ENCODE measurements at regions not wholly inside any gene's neighbourhood (a gene's known extent, or its start where the extent isn't known, plus 50 kb on each side); places are given as distances from the start of the nearest gene placed in this dataset.

GRCh38 chr3:31370681-31371080, 162.0 kb upstream of the STT3B start:
- no peak overlapping the region for H3K4me3 ChIP-seq (ENCODE audit: low read length)
- peak; percentile 5 for DNase-seq (ENCODE audit: low read depth)
- TF ChIP-seq, protein P1, sequence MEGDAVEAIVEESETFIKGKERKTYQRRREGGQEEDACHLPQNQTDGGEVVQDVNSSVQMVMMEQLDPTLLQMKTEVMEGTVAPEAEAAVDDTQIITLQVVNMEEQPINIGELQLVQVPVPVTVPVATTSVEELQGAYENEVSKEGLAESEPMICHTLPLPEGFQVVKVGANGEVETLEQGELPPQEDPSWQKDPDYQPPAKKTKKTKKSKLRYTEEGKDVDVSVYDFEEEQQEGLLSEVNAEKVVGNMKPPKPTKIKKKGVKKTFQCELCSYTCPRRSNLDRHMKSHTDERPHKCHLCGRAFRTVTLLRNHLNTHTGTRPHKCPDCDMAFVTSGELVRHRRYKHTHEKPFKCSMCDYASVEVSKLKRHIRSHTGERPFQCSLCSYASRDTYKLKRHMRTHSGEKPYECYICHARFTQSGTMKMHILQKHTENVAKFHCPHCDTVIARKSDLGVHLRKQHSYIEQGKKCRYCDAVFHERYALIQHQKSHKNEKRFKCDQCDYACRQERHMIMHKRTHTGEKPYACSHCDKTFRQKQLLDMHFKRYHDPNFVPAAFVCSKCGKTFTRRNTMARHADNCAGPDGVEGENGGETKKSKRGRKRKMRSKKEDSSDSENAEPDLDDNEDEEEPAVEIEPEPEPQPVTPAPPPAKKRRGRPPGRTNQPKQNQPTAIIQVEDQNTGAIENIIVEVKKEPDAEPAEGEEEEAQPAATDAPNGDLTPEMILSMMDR (IDR thresholded peaks at IDR 0.05; ENCODE audit: insufficient read depth, low read depth, low read length, missing control alignments), result no peak

- H3K4me3 ChIP-seq (ENCODE audit: low read length), result no peak overlapping the region
- TF ChIP-seq, protein P1 (IDR thresholded peaks at IDR 0.05; ENCODE audit: insufficient read depth, low read depth, low read length, missing control alignments), result no peak
- no peak for DNase-seq (ENCODE audit: low read depth)
These were observed 161.1 kb upstream of the STT3B start for GRCh38 chr3:31371484-31372177.

DNA sequence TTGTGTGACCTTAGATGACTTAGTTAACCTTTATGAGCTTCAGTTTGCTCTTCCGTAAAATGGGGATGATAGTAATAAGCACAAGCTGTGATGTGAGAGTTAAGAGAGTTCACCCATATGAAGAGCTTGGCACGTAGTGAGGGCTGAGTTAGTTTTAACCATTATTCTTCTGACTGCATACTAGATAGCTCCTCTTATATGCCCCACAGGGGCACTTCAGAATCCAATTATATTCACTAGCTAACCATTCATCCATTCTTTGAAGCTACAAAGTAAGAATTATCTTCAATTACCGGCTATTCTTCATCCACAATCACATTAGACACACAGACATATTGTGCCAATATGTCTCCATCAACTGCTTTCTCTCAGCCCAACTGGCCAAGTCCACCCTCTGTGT, 159.0 kb upstream of the STT3B start:
- TF ChIP-seq, protein P1 (IDR thresholded peaks at IDR 0.05; ENCODE audit: insufficient read depth, low read depth, low read length, missing control alignments), result no peak
- no peak overlapping the region for H3K4me3 ChIP-seq (ENCODE audit: low read length)
- DNase-seq (ENCODE audit: low read depth), result no peak

GRCh38 chr3:31377045-31377642, 155.6 kb upstream of the STT3B start:
- DNase-seq (ENCODE audit: low read depth), result peak; percentile 97
- no peak overlapping the region for H3K4me3 ChIP-seq (ENCODE audit: low read length)
- TF ChIP-seq, protein P1 (IDR thresholded peaks at IDR 0.05; ENCODE audit: insufficient read depth, low read depth, low read length, missing control alignments), result no peak

- TF ChIP-seq, protein P1 (IDR thresholded peaks at IDR 0.05; ENCODE audit: insufficient read depth, low read depth, low read length, missing control alignments), result no peak
- no peak overlapping the region for H3K4me3 ChIP-seq (ENCODE audit: low read length)
- DNase-seq (ENCODE audit: low read depth), result no peak
These were observed 154.5 kb upstream of the STT3B start for GRCh38 chr3:31378231-31378630.

GRCh38 chr3:31379598-31379997, 153.1 kb upstream of the STT3B start:
- no peak for DNase-seq (ENCODE audit: low read depth)
- TF ChIP-seq, protein P1 (IDR thresholded peaks at IDR 0.05; ENCODE audit: insufficient read depth, low read depth, low read length, missing control alignments), result no peak
- no peak overlapping the region for H3K4me3 ChIP-seq (ENCODE audit: low read length)

DNA sequence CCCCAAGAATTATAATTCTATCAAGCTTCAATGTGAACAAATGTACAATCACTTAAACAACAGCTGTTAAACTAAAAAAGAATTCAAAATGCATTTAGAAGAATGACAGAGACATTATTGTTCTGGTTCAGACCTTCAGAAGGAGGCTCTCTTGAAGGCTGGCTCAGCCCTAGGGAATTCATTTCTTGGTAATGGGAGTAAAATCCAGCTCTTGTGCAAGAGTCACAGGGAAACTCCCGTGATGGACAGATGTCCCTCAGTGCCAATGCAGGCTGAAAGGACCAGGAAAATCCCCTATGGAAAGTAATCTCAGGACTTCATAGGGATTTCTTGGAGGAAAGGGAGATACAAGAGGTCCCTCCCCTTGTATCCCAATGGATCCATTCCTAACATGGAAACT, 149.9 kb upstream of the STT3B start:
- TF ChIP-seq, protein P1 (IDR thresholded peaks at IDR 0.05; ENCODE audit: insufficient read depth, low read depth, low read length, missing control alignments), result no peak
- DNase-seq (ENCODE audit: low read depth), result peak; percentile 7
- H3K4me3 ChIP-seq (ENCODE audit: low read length), result no peak overlapping the region

Measured in epithelial cell of esophagus (primary cell).